GM12873 (cell line): ENCODE measurements at regions not wholly inside any gene's neighbourhood (a gene's known extent, or its start where the extent isn't known, plus 50 kb on each side); places are given as distances from the start of the nearest gene placed in this dataset.

Experiments used
- CTCF ChIP-seq: IDR thresholded peaks from 2 replicates; pipeline ENCODE4 v1.5.1; 2012; ENCODE audit warnings: low read depth, mild to moderate bottlenecking, moderate library complexity, low read length, control low read depth; ENCODE audit not compliant: insufficient read depth; ENCODE audit errors: missing control alignments

- no peak for TF ChIP-seq CTCF
Observed at GRCh38 chr3:72309661-72310418, 524.9 kb upstream of the PROK2 start.

GRCh38 chr3:72308641-72309040, 523.7 kb upstream of the PROK2 start:
- no peak for TF ChIP-seq CTCF

GRCh38 chr3:72307438-72308115, 522.6 kb upstream of the PROK2 start:
- TF ChIP-seq CTCF: no peak

GRCh38 chr3:72306800-72307341, 521.9 kb upstream of the PROK2 start:
- TF ChIP-seq CTCF: no peak

GRCh38 chr3:72303926-72304325, 519.0 kb upstream of the PROK2 start:
- TF ChIP-seq CTCF: no peak

- TF ChIP-seq CTCF: no peak
Observed at GRCh38 chr3:72301779-72302178, 516.8 kb upstream of the PROK2 start.

- no peak for TF ChIP-seq CTCF
Observed at GRCh38 chr3:72300621-72301020, 515.7 kb upstream of the PROK2 start.
